ENCODE measurements at regions not wholly inside any gene's neighbourhood (a gene's known extent, or its start where the extent isn't known, plus 50 kb on each side); places are given as distances from the start of the nearest gene placed in this dataset.
A peak's percentile ranks its signal among the peaks of the same experiment; 100 is the strongest.
"Not testable (repeated sequence)": the region's sequence is repeated elsewhere in the genome, so short reads cannot be mapped to it uniquely, and the experiment has no call there.

DNA sequence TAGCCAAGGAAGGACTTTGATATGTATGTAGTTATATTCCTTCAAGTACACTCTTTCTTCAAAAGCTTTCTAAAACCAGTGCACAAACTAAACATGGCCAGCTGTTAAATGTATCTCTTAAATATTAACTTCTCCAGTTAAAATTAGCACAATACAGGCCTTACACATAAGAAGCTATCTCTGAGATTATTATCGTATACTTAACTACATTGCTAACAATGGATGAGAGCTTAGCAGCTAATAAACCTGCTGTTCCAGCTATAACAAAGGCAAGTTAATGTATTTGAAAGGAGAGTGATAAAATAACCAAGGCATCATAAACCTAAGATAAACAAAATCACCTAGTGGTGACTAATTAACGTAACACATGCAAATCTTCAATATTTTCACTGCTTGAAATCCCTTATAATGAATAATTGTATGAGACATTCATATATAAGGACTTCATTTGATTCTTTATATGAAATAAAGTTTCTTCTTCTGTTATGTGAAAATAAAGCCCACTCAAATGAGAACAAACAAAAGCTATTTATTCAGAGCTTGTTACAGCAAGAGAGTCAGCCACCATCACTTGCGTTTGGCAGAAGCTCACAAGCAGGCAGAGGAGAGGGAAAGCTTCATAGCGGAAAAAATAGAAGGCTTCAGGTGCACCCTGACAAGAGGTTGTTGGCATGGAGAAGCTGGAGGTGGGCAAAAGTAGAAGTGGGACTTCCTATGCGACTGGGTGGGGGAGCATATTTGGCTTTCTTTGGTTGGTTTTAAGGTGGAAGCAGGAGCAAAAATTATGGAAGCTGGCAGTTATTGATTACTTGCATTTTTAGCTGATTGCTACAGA lies 274.1 kb upstream of the CHRM3 start:
- DNase-seq (ENCODE audit: low read depth, low spot score): no peak

DNA sequence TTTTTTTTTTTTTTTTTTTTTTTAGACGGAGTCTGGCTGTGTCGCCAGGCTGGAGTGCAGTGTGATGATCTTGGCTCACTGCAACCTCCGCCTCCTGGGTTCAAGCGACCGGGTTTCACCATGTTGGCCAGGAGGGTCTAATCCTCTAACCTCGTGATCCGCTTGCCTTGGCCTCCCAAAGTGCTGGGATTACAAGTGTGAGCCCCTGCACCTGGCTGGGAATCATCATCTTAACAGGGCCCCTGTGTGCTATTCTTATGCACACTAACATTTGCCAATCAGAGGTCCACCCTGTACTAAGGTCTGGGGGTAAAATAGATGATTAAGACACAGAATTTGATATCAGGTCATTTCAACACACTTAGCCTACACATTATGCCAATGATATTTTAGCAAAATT lies 278.7 kb upstream of the CHRM3 start:
- no peak for DNase-seq (ENCODE audit: low read depth, low spot score)

DNA sequence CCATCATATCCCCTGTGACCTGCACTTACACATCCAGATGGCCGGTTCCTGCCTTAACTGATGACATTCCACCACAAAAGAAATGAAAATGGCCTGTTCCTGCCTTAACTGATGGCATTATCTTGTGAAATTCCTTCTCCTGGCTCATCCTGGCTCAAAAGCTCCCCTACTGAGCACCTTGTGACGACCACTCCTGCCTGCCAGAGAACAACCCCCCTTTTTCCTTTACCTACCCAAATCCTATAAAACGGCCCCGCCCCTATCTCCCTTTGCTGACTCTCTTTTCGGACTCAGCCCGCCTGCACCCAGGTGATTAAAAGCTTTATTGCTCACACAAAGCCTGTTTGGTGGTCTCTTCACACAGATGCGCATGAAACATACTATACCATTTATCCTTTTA lies 279.7 kb upstream of the CHRM3 start:
- DNase-seq (ENCODE audit: low read depth, low spot score): not testable (repeated sequence)

DNA sequence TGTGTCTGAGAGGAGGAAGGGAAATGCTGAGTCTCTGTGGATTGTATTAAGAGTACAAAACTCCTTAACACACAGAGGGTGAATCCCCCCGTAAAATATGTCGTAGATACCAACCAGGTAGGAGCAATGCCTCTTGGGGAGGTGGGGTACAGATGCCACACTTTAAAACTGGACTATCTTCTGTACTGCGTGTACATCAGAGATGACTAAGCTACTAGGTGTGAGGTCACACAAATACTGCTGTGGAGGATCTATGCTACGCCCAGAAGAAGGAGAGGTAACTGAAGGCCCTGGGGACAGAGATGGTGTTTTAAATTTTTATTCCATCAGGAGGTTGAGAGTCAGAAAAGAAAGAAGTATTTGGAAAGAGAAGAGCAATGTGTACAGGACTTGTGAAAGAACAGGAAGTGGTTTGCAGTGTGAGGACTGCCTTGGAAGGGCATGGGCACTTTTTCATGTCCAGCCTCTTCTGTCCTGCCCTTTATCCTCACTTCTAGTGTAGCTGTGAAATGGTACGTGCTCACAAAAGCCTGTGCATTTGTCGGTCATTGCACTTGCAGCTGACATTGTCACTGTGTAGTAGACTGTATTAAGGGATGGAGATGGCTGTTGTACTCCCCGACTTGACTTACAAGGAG lies 287.8 kb upstream of the CHRM3 start:
- DNase-seq (ENCODE audit: low read depth, low spot score): no peak

DNA sequence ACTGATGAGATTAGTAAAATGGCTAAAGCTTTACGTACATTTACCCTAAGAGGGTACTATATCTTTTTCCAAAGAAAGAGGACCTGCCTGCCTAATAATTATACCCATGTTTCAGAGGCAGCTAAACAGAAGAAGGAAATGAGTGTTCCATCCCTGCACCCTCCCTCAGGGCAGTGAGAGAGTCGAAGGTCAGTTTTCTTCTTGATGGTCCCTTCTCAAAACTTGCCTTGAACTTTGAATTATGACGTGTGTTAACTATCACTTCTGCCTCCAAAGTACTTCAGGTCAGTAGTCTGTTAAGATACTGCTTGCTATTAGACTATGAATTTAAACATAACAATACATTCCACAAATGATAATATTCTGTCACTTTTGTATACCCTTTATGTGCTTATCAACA lies 294.8 kb upstream of the CHRM3 start:
- DNase-seq (ENCODE audit: low read depth, low spot score): no peak

DNA sequence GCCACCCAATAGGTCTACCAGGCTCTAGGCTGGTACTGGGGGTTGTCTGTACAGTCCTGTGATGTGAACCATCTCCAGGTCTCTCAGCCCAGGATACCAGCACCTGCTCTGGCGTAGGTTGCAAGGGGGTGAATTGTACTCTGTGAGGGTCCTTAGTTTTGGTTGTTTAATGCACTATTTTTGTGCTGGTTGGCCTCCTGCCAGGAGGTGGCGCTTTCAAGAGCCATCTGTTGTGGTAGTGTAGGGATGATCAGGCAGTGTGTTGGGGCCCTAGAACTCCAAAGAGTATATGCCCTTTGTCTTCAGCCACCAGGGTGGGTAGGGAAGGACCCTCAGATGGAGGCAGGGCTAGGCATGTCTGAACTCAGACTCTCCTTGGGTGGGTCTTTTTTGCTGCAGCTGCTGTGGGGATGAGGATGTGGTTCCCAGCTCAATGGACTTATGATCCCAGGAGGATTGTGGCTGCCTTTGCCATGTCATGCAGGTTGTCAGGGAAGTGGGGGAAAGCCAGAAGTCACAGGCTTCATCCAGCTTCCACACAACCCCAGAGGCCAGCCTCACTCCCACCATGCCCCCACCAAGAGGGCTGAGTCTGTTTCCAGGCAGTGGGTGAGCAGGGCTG lies 301.8 kb upstream of the CHRM3 start:
- DNase-seq (ENCODE audit: low read depth, low spot score): no peak

DNA sequence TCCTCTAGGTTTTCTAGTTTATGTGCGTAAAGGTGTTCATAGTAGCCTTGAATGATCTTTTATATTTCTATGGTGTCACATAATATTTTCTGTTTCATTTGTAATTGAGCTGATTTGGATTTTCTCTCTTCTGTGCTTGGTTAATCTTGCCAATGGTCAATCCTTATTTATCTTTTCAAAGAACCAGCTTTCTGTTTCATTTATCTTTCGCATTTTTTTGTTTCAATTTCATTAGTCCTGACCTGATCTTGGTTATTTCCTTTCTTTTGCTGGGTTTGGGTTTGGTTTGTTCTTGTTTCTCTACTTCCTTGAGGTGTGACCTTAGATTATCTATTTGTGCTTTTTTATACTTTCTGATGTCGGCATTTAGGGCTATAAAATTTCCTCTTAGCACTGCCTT lies 304.4 kb upstream of the CHRM3 start:
- not testable (repeated sequence) for DNase-seq (ENCODE audit: low read depth, low spot score)

DNA sequence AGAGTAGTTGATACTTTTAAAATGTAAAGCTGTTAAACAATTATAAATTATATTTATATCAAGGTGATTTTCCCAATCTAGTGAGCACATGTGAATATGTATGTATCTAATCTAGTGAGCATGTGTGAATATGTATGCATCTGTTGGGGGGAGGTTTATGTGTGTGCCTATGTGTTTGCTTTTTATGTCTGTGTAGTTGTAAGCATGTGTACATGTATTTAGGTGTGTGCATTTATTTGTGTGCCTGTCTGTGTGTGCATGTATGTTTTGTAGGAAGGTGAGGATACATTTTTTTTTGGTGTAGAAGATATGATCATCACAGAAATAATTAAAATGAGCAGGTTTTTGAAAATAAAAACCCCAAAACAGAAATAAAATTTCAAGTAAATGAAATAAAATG lies 318.9 kb upstream of the CHRM3 start:
- no peak for DNase-seq (ENCODE audit: low read depth, low spot score)

DNA sequence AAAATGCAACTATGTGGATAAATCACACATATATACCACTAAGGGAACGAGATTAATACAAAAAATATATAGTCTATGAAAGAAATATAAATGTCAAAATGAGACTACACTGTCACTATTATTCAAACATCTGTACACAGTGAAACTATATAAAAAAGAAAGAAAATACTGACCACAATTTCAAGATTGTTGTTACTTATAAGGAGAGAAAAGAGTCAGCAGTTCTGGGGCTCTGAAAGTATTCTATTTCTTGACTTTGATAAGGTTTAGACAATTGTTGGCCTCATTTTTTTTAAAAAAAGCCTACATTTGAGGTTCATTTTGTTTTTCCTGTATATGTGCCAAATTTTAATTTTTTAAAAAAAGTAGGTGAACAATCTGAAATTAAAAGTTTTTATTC lies 319.3 kb upstream of the CHRM3 start:
- DNase-seq (ENCODE audit: low read depth, low spot score): no peak

DNA sequence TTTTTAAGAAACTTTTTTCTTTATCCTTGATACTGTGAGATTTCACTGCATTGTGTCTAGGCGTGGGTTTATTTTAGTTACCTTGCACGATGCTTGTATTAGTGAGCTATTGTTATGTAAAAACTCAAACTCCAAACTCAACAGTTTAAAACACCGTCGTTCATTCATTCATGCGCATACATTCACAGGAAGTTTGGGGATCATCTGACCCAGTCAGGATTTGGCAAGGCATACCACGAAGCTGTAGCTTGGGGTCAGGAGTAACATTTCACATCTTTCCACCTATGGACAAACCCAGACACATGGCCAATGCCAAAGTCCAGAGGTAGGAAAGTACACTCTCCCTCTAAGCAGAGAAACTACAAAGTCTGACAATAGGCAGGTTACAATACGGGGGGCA lies 324.6 kb upstream of the CHRM3 start:
- DNase-seq (ENCODE audit: low read depth, low spot score): peak; percentile 50

DNA sequence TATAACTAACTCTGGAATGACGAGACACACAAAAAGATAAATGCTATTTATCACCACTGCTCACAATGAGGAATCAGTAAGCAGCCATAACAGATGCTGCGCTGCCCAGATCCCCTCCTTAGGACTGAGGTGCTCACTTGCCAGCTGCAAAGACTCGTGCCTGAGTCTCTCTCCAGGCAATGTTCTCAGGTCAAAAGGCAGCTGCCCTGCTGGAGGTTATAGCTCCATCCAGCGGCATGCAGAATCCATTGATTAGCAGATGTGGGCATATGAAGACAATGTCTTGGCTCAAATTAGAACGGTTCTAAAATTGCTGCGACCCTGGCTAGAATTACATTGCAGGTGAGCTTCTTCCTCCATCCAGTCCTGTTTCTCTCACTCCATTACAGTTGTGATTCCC lies 328.2 kb upstream of the CHRM3 start:
- no peak for DNase-seq (ENCODE audit: low read depth, low spot score)

DNA sequence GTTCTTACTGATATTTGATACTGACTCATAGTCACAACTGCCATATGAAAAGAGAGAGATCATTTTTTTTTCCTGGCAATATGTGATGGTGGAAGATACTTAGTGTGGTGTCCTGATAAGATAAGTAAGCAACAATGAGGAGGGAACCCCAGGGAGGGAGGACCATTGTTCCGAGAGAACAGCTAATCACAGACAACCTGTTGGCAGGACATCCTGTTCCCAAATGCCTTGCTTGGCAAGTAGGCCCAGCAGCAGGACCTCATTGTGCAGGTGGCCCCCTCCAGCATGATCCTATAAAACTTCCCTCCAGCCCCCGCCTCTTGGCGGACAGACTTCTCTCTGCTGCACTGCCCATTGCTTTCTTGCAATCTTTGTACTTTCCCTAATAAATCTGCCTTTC lies 329.4 kb upstream of the CHRM3 start:
- no peak for DNase-seq (ENCODE audit: low read depth, low spot score)

DNA sequence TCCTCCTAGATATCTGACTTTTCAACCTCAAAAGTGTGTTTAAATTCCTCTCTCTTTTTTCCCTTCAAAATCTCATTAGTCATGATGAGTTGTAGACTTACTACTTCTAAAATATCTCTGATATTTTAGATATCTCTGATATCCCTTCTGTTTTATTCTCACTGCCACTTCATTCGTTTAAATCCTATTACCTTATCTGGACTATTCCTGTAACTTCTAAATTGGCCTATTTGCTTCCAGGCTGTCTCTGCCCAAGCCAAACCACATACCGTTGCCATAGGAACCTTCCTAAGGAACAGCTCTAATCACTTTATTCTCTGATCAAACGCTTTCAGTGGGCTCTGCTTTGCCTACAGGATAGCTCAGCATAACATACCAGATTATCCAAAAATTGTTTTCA lies 333.1 kb upstream of the CHRM3 start:
- DNase-seq (ENCODE audit: low read depth, low spot score): no peak

DNA sequence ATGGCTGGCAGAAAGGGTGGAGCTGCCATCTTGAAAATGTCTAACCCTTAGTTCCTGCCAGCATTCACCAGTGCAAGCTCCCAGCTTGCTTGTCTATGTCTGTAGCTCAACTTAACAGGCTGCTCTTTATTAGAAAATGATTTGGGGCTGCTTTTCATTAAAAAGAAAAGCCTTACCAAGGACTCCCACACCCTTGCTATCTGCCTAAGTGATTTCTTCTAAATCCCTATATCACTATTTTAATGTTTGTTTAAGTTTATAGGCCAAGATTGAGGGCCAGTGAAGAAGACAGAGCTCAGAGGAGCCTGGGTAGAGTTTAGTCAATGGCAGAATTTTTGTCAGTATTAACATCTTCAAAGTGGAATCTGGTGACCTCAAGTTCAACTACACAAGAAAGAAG lies 336.8 kb upstream of the CHRM3 start:
- DNase-seq (ENCODE audit: low read depth, low spot score): no peak

DNA sequence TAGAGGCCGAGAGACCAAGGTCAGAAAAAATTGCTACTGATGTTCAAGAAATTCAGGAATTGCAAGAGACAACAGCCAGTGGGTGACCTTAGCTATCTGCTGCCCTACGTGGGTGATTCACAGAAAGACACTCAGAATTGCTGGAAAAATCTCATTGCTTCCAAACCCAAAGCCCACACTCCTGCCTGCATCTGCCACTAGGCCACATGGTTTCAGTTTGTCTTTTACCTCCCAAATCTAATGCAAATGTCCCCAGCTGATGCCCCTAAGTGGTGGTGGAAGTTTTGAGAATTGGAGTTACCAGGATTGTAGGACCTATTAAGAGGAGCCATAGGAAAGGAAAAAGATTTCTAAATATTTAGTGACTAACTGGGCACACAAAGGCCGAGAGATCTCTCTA lies 341.5 kb upstream of the CHRM3 start:
- no peak for DNase-seq (ENCODE audit: low read depth, low spot score)

DNA sequence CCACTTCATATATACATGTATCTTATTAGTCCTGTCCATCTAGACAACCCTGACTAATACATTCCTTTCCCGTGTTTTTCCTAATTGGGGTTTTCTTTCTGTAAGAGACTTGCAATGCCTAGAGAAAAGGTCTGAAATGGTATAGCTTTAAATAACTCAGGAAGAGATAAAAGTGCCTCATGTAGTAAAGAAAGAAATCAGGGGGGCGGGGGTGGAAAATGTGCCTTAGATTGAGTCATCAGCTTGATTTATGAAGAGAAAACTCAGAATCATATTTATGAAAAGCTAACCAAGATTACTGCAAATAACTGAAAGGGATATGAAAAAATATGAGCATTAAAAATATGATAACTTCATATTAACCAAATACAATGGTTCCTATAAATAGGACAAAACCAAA lies 345.8 kb upstream of the CHRM3 start:
- DNase-seq (ENCODE audit: low read depth, low spot score): no peak

DNA sequence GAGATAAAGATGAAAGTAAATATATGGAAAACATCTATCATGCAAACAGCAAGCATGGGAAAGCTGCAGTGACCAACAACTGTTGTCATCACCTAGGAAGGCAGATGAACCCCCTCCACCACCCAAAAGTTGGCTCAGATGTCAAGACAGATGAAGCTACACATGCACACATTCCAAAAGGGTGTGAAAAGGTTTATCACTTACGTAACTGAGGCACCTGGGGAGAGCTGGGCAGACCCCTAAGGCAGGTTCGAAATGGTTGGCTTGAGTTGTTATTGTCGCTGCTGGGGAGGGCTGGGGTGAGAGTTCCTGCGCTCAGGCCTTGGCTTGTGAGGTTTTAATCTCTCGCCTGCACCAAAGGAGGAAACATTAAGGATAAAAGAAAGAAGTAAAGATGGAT lies 355.1 kb upstream of the CHRM3 start:
- no peak for DNase-seq (ENCODE audit: low read depth, low spot score)

DNA sequence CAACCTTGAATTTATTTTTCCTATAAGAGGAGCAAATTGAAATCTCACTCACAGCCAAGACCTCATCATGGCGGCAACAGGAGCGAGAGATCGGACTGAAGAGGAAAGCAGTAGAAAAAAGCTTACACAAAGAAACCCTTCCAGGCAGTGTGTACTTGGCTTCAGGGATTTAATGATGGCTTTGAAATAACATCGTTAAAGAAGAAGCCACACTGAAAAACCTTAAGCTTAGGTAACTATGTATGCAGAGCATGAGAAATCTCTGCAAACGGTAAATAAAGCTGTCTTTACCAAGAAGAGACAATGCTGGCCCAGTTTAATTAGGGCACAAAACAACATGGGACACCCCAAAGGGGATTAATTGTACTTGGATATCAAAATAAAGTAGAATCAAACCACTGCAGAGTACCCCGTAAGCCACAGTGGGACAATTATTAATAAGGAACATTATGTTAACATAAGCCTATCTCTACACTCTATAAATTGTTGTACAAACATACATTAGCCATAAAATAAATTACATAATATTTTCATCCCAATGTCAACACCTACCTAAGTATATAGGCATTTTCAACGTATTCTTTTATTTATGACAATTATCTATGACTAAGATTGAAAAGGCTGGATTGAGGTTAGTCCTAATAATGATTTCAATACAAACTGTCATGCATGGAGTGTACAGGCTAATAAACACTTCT lies 360.2 kb upstream of the CHRM3 start:
- no peak for DNase-seq (ENCODE audit: low read depth, low spot score)

DNA sequence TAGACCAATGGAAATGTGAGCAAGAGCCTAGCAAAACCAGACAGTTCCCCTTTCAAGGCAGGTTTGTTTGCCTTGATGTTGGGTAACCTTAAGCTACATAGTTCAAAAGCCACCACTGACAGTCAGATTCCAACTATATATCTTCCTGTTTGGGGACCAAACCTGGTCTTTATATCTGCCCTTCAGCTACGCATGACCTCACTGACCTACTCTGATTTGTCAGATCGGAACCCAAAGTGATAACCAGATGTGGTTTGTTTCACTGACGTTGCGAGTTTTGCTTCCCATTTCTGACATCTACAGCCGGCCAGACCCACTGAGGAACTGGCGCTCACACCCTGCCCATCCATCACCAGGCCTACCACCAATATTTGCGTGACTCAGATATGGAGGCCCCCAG lies 361.1 kb upstream of the CHRM3 start:
- no peak for DNase-seq (ENCODE audit: low read depth, low spot score)

DNA sequence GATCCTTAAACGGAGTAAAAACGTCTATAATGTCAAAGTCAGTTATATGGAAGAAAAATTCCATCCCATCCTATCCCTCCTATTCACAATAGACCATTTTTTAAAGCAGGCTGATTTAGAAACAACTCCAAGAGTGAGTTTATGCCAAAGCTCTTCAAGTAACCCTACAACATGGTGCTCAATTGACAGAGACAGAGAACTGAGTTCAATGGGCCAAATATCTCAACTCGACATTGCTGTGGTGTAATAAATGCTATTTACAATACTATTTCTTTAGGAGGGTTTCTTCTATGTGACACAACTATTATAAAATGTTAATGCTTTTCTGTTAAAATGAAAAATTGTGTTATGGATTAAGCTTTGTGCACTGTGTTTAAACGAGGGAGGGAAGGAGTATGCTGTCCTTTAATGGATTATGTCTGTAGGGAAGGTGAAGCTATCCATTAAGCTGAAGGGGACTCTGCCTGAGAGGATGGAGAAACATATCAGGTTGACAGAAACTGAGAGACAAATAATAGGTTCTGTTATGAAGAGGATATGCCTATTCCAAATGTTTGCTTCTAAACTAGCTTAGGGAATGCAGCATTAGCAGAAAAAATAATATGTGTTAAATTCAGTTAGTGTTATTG lies 362.5 kb upstream of the CHRM3 start:
- no peak for DNase-seq (ENCODE audit: low read depth, low spot score)

DNA sequence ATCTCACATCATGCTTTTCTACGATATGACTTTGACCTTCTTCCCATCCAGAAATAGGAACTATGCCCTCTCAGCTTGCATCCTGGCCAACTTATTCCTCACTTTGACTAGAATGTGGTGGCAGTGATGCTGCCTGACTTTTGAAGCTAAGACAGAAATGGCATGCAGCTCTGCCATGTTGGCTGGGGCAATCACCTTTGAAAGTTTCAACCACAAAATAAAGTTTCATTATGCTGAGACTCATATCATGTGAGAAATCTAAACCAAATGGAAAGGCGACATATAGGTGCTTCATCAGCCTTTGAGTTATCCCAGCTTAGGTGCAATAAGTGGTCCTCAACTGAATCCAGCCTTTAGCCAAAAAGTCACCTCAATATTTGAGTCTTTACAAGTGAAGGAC lies 370.0 kb upstream of the CHRM3 start:
- no peak for DNase-seq (ENCODE audit: low read depth, low spot score)

DNA sequence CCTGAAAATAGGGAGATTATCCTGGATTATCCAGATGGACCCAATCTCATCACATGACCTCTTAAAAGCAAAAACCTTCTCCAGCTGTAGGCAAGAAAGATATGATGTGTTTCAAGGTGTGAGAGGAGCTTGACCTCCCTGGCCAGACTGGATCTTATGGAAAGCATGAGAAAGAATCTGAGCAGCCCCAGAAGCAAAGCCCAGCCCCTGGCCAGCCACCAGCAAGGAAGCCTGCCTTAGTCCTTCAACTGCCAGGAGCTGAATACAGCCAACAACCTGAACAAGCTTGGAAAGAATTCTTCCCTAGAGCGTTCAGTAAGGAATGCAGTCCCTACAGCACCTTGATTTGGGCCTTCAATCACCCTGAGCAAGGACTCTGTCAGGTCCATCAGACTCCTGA lies 375.0 kb upstream of the CHRM3 start:
- no peak for DNase-seq (ENCODE audit: low read depth, low spot score)

All from iPS DF 19.7 (cell line).